RWPE1 (cell line): ENCODE measurements at regions not wholly inside any gene's neighbourhood (a gene's known extent, or its start where the extent isn't known, plus 50 kb on each side); places are given as distances from the start of the nearest gene placed in this dataset.

Experiments used
- CTCF ChIA-PET: fragments of 350-600 bp; sonication (Branson Sonifier 250); formaldehyde crosslinking; extraction: SDS; loops from one replicate; lab custom pipeline; 2021; lab: Yijun Ruan, JAX
- POLR2A ChIA-PET: fragments of 400-600 bp; formaldehyde crosslinking; extraction: SDS; loops from one replicate; lab custom pipeline; 2020; ENCODE audit warnings: antibody characterized with exemption; ENCODE audit not compliant: low non-redundant PET; lab: Yijun Ruan, JAX
- DNase-seq: peaks from one replicate; pipeline ENCODE4 v3.0.0; 2012; ENCODE audit warnings: low spot score
- H3K27ac ChIP-seq: fragments of 450-650 bp; 2 replicates; pipeline ENCODE4 v1.5.1; 2017
- TF ChIP-seq, protein P1 (sequence below): fragments of 450-650 bp; conservative IDR thresholded peaks from 2 replicates; pipeline ENCODE4 v1.5.1; 2017; ENCODE audit warnings: low read depth, mild to moderate bottlenecking

DNA sequence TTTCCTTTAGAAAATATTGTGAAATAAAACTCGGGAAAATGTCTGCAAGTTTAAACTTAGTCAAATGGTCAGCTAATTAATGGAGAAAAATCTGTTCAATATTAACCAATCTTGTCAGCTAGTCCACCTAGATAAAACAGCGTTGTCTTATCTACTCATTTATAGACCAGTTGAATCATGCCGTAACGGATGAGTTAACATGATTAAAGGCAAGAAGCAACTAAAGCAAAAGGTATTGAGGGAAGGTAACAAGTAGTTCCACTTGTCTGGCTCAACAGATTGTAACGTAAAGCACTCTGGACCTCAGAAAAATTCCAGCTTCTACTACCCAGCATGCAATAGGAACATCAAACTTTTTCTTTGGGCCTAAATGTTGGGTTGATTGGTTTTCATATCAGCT is 958.2 kb downstream of the DIAPH3 start:
- POLR2A ChIA-PET, result no interaction called here
- TF ChIP-seq, protein P1, sequence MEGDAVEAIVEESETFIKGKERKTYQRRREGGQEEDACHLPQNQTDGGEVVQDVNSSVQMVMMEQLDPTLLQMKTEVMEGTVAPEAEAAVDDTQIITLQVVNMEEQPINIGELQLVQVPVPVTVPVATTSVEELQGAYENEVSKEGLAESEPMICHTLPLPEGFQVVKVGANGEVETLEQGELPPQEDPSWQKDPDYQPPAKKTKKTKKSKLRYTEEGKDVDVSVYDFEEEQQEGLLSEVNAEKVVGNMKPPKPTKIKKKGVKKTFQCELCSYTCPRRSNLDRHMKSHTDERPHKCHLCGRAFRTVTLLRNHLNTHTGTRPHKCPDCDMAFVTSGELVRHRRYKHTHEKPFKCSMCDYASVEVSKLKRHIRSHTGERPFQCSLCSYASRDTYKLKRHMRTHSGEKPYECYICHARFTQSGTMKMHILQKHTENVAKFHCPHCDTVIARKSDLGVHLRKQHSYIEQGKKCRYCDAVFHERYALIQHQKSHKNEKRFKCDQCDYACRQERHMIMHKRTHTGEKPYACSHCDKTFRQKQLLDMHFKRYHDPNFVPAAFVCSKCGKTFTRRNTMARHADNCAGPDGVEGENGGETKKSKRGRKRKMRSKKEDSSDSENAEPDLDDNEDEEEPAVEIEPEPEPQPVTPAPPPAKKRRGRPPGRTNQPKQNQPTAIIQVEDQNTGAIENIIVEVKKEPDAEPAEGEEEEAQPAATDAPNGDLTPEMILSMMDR, result no peak
- no peak for DNase-seq
- CTCF ChIA-PET, result interaction anchor here (0.7 kb wide), 1 partner anchor 473 kb away, joined by 4 read pairs; no protein-coding TSS in a partner anchor
- no peak overlapping the region for H3K27ac ChIP-seq

- no peak overlapping the region for H3K27ac ChIP-seq
- ChIA-PET CTCF (no interaction called here), POLR2A (no interaction called here)
- no peak for DNase-seq
- TF ChIP-seq, protein P1, result no peak
Observed at GRCh38 chr13:59208405-59209195, 955.1 kb downstream of the DIAPH3 start.

- ChIA-PET POLR2A (no interaction called here), CTCF (no interaction called here)
- H3K27ac ChIP-seq, result no peak overlapping the region
- TF ChIP-seq, protein P1, result no peak
- no peak for DNase-seq
Observed at GRCh38 chr13:59210543-59210942, 953.2 kb downstream of the DIAPH3 start.

GRCh38 chr13:59211606-59212005 is 952.1 kb downstream of the DIAPH3 start:
- CTCF ChIA-PET, result no interaction called here
- POLR2A ChIA-PET, result no interaction called here
- H3K27ac ChIP-seq, result no peak overlapping the region
- DNase-seq, result no peak
- TF ChIP-seq, protein P1, result no peak

DNA sequence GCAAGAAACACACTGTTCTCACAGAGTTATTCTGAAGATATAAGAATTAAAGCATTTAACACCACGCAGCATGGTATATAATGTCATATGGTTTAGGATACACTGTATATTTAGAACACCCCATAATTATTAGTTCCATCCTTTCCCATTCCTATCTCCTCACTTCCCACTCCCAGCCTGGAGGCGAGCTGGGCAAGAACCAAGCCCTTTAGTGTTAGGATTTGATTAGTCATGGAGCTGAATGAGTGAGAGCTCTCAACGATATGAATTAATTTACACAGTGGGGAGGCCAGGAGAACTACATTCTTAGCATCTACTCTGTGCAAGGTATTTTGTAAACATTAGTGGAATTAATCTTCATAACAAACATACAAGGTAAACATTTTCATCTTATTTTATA is 934.3 kb downstream of the DIAPH3 start:
- DNase-seq, result no peak
- ChIA-PET CTCF (no interaction called here), POLR2A (no interaction called here)
- no peak overlapping the region for H3K27ac ChIP-seq
- TF ChIP-seq, protein P1, result no peak

DNA sequence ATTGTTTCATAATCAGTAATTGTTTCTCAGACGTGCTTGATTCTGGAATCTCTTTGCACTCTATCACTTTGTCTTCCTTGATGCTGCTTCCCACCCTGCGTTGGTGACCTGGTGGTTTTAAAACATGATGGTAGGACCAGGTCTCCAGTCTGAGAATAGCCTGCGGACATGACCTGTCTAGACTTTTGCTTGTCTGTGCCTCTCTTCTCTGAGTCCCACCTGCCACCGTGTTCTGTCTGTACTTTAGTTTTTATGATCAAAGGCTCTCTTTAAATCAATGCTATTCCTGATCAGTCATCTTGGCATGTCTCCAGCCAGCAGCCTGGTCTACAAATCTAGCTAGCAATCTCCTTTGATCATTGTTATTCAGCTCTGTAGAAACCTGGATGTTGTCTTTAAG is 933.9 kb downstream of the DIAPH3 start:
- ChIA-PET CTCF (no interaction called here), POLR2A (no interaction called here)
- no peak for DNase-seq
- TF ChIP-seq, protein P1, result no peak
- no peak overlapping the region for H3K27ac ChIP-seq
